MM.1S (cell line): ENCODE measurements at regions not wholly inside any gene's neighbourhood (a gene's known extent, or its start where the extent isn't known, plus 50 kb on each side); places are given as distances from the start of the nearest gene placed in this dataset.
"Not testable (repeated sequence)": the region's sequence is repeated elsewhere in the genome, so short reads cannot be mapped to it uniquely, and the experiment has no call there.

Source experiments
- DNase-seq: peaks from one replicate; pipeline ENCODE4 v3.0.0-alpha.2; 2015
- H2AFZ ChIP-seq: fragments of 300-600 bp; sonication (generic); 2 replicates; pipeline ENCODE4 v1.6.0; 2016; ENCODE audit warnings: antibody characterized with exemption, low read length
- H3F3A ChIP-seq: fragments of 300-600 bp; sonication (generic); 2 replicates; pipeline ENCODE4 v1.6.1; 2016; ENCODE audit warnings: mild to moderate bottlenecking, antibody characterized with exemption, low read length, moderate library complexity, mixed read lengths; ENCODE audit not compliant: insufficient read depth
- H3K27ac ChIP-seq: fragments of 300-600 bp; sonication (generic); 2 replicates; pipeline ENCODE4 v1.5.1; 2016; ENCODE audit warnings: mild to moderate bottlenecking, low read length
- H3K27me3 ChIP-seq: fragments of 300-600 bp; sonication (generic); replicated peaks from 2 replicates; pipeline ENCODE4 v1.6.0; 2016; ENCODE audit warnings: low read length; ENCODE audit not compliant: insufficient read depth
- H3K36me3 ChIP-seq: fragments of 300-600 bp; sonication (generic); replicated peaks from 2 replicates; pipeline ENCODE4 v1.6.1; 2016; ENCODE audit warnings: mild to moderate bottlenecking, low read length, mixed read lengths; ENCODE audit not compliant: insufficient read depth
- H3K4me1 ChIP-seq: fragments of 300-600 bp; sonication (generic); 2 replicates; pipeline ENCODE4 v1.6.1; 2016; ENCODE audit warnings: low read length, mixed read lengths
- H3K4me2 ChIP-seq: fragments of 300-600 bp; sonication (generic); 2 replicates; pipeline ENCODE4 v1.6.0; 2016; ENCODE audit warnings: low read depth, low read length
- H3K4me3 ChIP-seq: fragments of 300-600 bp; sonication (generic); 2 replicates; pipeline ENCODE4 v1.5.1; 2016; ENCODE audit warnings: low read length, mixed read lengths
- H3K79me2 ChIP-seq: fragments of 300-600 bp; sonication (generic); 2 replicates; pipeline ENCODE4 v1.6.1; 2016; ENCODE audit warnings: mixed run types, low read length, mixed read lengths
- H3K9ac ChIP-seq: fragments of 300-600 bp; sonication (generic); 2 replicates; pipeline ENCODE4 v1.6.1; 2016; ENCODE audit warnings: low read length, mixed read lengths
- H3K9me2 ChIP-seq: fragments of 300-600 bp; sonication (generic); replicated peaks from 2 replicates; pipeline ENCODE4 v1.6.1; 2016; ENCODE audit warnings: mild to moderate bottlenecking, low read length, mixed read lengths; ENCODE audit not compliant: insufficient read depth
- H3K9me3 ChIP-seq: fragments of 300-600 bp; sonication (generic); replicated peaks from 2 replicates; pipeline ENCODE4 v1.6.1; 2016; ENCODE audit warnings: mild to moderate bottlenecking, low read length, mixed read lengths; ENCODE audit not compliant: insufficient read depth
- H4K20me1 ChIP-seq: fragments of 300-600 bp; sonication (generic); 2 replicates; pipeline ENCODE4 v1.6.1; 2016; ENCODE audit warnings: mild to moderate bottlenecking, low read length, moderate library complexity, mixed read lengths; ENCODE audit not compliant: insufficient read depth
- EZH2 ChIP-seq: fragments of 300-600 bp; sonication (generic); optimal IDR thresholded peaks from 2 replicates; pipeline ENCODE3; 2017; ENCODE audit warnings: low read depth, mild to moderate bottlenecking, antibody characterized with exemption, low read length, mixed read lengths
- EZH2phosphoT487 ChIP-seq: fragments of 300-600 bp; sonication (generic); IDR thresholded peaks from 2 replicates; pipeline ENCODE4 v1.6.1; 2018; ENCODE audit warnings: antibody characterized with exemption, low read length
- TF ChIP-seq, protein P1 (sequence below): fragments of 300-600 bp; sonication (generic); IDR thresholded peaks from 2 replicates; pipeline ENCODE4 v1.5.1; 2016; ENCODE audit warnings: antibody characterized with exemption, low read length, mixed read lengths

DNA sequence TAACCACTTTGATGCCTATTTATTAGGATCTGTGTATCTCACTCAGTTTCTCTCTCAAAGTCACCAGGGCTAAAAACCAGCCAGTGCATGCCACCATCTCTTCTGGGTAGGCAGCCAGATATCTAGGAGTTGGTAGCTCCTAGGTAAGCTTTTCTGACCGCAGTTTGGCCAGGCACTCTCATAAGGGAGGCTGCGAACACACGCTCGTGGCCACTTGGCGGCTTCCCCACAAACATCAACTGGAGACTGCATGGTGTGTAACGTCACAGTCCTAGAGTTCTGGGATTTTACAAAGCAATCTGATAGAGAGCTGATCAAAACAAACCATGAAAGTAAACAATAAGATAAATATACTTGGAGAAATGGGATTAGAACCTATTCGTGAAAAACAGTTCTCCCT, 424.3 kb upstream of the ACVR2A start:
- no peaks in the 10 kb centered on the region for H4K20me1 ChIP-seq
- no peaks in the 10 kb centered on the region for H3K4me1 ChIP-seq
- H3K79me2 ChIP-seq, result no peaks in the 10 kb centered on the region
- no peak overlapping the region for H3K4me3 ChIP-seq
- H3K9me3 ChIP-seq, result no peaks in the 10 kb centered on the region
- TF ChIP-seq EZH2phosphoT487, result no peak
- TF ChIP-seq EZH2, result no peak
- TF ChIP-seq, protein P1, sequence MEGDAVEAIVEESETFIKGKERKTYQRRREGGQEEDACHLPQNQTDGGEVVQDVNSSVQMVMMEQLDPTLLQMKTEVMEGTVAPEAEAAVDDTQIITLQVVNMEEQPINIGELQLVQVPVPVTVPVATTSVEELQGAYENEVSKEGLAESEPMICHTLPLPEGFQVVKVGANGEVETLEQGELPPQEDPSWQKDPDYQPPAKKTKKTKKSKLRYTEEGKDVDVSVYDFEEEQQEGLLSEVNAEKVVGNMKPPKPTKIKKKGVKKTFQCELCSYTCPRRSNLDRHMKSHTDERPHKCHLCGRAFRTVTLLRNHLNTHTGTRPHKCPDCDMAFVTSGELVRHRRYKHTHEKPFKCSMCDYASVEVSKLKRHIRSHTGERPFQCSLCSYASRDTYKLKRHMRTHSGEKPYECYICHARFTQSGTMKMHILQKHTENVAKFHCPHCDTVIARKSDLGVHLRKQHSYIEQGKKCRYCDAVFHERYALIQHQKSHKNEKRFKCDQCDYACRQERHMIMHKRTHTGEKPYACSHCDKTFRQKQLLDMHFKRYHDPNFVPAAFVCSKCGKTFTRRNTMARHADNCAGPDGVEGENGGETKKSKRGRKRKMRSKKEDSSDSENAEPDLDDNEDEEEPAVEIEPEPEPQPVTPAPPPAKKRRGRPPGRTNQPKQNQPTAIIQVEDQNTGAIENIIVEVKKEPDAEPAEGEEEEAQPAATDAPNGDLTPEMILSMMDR, result no peak
- no peak for DNase-seq
- H3K27me3 ChIP-seq, result no peaks in the 10 kb centered on the region
- no peaks in the 10 kb centered on the region for H3K9me2 ChIP-seq
- no peak overlapping the region for H3K4me2 ChIP-seq
- no peak overlapping the region for H3K9ac ChIP-seq
- H3K27ac ChIP-seq, result no peak overlapping the region
- no peaks in the 10 kb centered on the region for H3K36me3 ChIP-seq
- no peaks in the 10 kb centered on the region for H3F3A ChIP-seq
- H2AFZ ChIP-seq, result no peak overlapping the region

DNA sequence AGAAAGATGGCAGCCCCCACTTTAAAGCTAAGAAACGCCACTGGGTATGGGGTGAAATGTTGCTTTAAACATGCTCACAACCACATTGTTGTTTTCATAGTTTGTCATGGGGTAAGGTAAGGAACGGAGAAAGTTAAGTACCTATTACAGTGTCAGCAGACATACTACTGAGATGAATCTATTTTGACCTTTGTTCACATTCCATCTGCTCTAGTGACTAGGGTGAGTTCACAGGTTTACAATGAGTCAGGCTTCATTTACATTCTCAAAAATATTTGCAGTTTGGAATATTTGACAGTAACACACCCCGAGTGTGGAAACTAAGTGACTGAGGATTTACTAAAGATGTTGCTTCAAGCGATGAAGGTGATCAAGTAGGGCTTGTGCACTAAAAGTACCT, 428.7 kb upstream of the ACVR2A start:
- no peaks in the 10 kb centered on the region for H3K9me2 ChIP-seq
- TF ChIP-seq, protein P1, result no peak
- no peak for TF ChIP-seq EZH2phosphoT487
- TF ChIP-seq EZH2, result no peak

GRCh38 chr2:147414656-147415055, 430.2 kb upstream of the ACVR2A start:
- not testable (repeated sequence) for H3K27ac ChIP-seq, H3K4me3 ChIP-seq, H3K9me3 ChIP-seq, H3K79me2 ChIP-seq, H3K4me2 ChIP-seq, H3F3A ChIP-seq, H3K36me3 ChIP-seq, H4K20me1 ChIP-seq, H3K9ac ChIP-seq, H3K9me2 ChIP-seq, DNase-seq, H3K27me3 ChIP-seq, H2AFZ ChIP-seq, H3K4me1 ChIP-seq

More for the DNA sequence above, 428.7 kb upstream of the ACVR2A start:
- no peak for DNase-seq
- Histone ChIP-seq H3K79me2 (no peaks in the 10 kb centered on the region), H3K36me3 (no peaks in the 10 kb centered on the region), H4K20me1 (no peaks in the 10 kb centered on the region), H3K4me2 (no peak overlapping the region), H2AFZ (no peak overlapping the region), H3K4me3 (no peak overlapping the region), H3K9ac (no peak overlapping the region), H3F3A (no peaks in the 10 kb centered on the region), H3K4me1 (no peaks in the 10 kb centered on the region), H3K27me3 (no peaks in the 10 kb centered on the region), H3K27ac (no peak overlapping the region), H3K9me3 (no peaks in the 10 kb centered on the region)

GRCh38 chr2:147408357-147408756, 436.5 kb upstream of the ACVR2A start:
- no peaks in the 10 kb centered on the region for H4K20me1 ChIP-seq
- no peak overlapping the region for H3K9ac ChIP-seq
- no peaks in the 10 kb centered on the region for H3K9me2 ChIP-seq
- no peaks in the 10 kb centered on the region for H3F3A ChIP-seq
- no peaks in the 10 kb centered on the region for H3K4me1 ChIP-seq
- TF ChIP-seq EZH2phosphoT487 (no peak), EZH2 (no peak)
- TF ChIP-seq, protein P1, result no peak
- H3K79me2 ChIP-seq, result no peaks in the 10 kb centered on the region
- H3K4me2 ChIP-seq, result no peak overlapping the region
- DNase-seq, result no peak
- H3K36me3 ChIP-seq, result no peaks in the 10 kb centered on the region
- H3K9me3 ChIP-seq, result no peaks in the 10 kb centered on the region
- no peak overlapping the region for H2AFZ ChIP-seq
- H3K27ac ChIP-seq, result no peak overlapping the region
- no peak overlapping the region for H3K4me3 ChIP-seq
- H3K27me3 ChIP-seq, result no peaks in the 10 kb centered on the region
